HG03442 (cell line): ENCODE measurements at regions not wholly inside any gene's neighbourhood (a gene's known extent, or its start where the extent isn't known, plus 50 kb on each side); places are given as distances from the start of the nearest gene placed in this dataset.
"Not testable (repeated sequence)": the region's sequence is repeated elsewhere in the genome, so short reads cannot be mapped to it uniquely, and the experiment has no call there.

Experiments
- ATAC-seq: cut with Tn5 transposase; IDR thresholded peaks from one replicate; pipeline ENCODE4 v1.9.1; 2021; ENCODE audit warnings: mild to moderate bottlenecking, moderate library complexity; ENCODE audit not compliant: unreplicated experiment

GRCh38 chr20:43365691-43366090 is 92.0 kb upstream of the SRSF6 start:
- no peak for ATAC-seq

GRCh38 chr20:43364001-43364400 is 93.7 kb upstream of the SRSF6 start:
- no peak for ATAC-seq

GRCh38 chr20:43363506-43363905 is 94.2 kb upstream of the SRSF6 start:
- ATAC-seq: no peak

- no peak for ATAC-seq
These were observed 96.2 kb upstream of the SRSF6 start for GRCh38 chr20:43361526-43361925.

GRCh38 chr20:43360016-43360415 is 97.7 kb upstream of the SRSF6 start:
- no peak for ATAC-seq

- no peak for ATAC-seq
These were observed 98.9 kb upstream of the SRSF6 start for GRCh38 chr20:43358811-43359210.

- ATAC-seq: no peak
These were observed 100.3 kb upstream of the SRSF6 start for GRCh38 chr20:43357352-43357751.

- no peak for ATAC-seq
These were observed 102.1 kb upstream of the SRSF6 start for GRCh38 chr20:43355610-43356009.

GRCh38 chr20:43352996-43353395 is 104.7 kb upstream of the SRSF6 start:
- no peak for ATAC-seq

GRCh38 chr20:43350694-43351093 is 107.0 kb upstream of the SRSF6 start:
- not testable (repeated sequence) for ATAC-seq

- no peak for ATAC-seq
These were observed 107.9 kb upstream of the SRSF6 start for GRCh38 chr20:43349841-43350240.

- not testable (repeated sequence) for ATAC-seq
These were observed 109.9 kb upstream of the SRSF6 start for GRCh38 chr20:43347839-43348238.

- no peak for ATAC-seq
These were observed 112.0 kb upstream of the SRSF6 start for GRCh38 chr20:43345676-43346075.

- no peak for ATAC-seq
These were observed 116.2 kb upstream of the SRSF6 start for GRCh38 chr20:43341511-43341910.

GRCh38 chr20:43337036-43337435 is 120.7 kb upstream of the SRSF6 start:
- ATAC-seq: no peak

- no peak for ATAC-seq
These were observed 123.6 kb upstream of the SRSF6 start for GRCh38 chr20:43334080-43334479.

- no peak for ATAC-seq
These were observed 125.8 kb upstream of the SRSF6 start for GRCh38 chr20:43331906-43332305.

- ATAC-seq: no peak
These were observed 129.0 kb upstream of the SRSF6 start for GRCh38 chr20:43328697-43329096.

GRCh38 chr20:43327234-43327633 is 130.5 kb upstream of the SRSF6 start:
- ATAC-seq: not testable (repeated sequence)

GRCh38 chr20:43325926-43326325 is 131.8 kb upstream of the SRSF6 start:
- no peak for ATAC-seq

- no peak for ATAC-seq
These were observed 133.9 kb upstream of the PTPRT start for GRCh38 chr20:43323592-43323991.

- ATAC-seq: no peak
These were observed 133.1 kb upstream of the PTPRT start for GRCh38 chr20:43322851-43323250.

- no peak for ATAC-seq
These were observed 130.8 kb upstream of the PTPRT start for GRCh38 chr20:43320536-43320935.
